ENCODE measurements at regions not wholly inside any gene's neighbourhood (a gene's known extent, or its start where the extent isn't known, plus 50 kb on each side); places are given as distances from the start of the nearest gene placed in this dataset.

DNA sequence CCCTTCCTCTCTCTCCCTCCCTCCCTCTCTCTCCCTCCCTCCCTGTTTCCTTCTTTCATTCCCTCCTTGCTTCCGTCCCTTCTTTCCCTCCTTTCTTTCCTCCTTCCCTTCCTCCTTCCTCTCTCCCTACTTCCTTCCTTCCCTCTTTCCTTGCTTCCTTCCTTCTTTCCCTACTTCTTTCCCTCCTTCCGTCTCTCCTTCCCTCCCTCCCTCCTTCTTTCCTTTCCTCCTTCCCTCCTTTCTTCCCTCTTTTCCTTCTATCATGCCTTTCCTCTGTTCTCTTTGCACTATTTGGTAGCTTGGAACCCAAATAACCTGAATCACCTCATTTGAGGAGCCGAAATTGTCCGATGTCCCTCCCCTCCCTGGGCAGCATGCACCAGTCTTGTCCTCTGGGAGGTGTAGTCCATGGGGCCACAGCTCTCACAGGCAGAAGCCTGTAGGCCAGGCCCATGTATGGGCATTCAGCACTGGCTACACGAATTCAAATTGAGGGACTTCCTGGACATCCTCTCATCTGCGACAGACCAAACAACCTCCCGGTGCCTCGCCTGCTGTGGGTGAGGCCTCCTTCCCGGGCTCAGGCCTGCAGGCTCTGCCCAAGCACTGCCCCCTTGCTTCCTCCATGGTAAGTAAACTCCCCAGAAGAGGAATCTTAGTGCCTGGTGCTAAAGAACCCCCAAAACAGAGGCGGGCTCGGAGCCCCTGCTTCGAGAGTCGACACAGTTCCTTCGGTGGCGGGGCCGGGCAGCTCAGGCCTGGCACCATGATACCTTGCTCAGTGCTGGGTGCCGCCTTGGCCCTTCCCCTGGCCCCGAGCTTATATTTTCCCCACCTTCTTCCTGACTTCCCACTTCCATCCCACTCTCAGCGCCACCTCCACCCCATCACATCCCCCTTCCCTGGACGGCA is 454.1 kb upstream of the CADM1 start:
- Histone ChIP-seq H3K27me3 (ENCODE audit: control insufficient read depth, insufficient read depth, low read length) (peaks cover 11% of the 10 kb centered on the region), H3K9me3 (ENCODE audit: control insufficient read depth, insufficient read depth, low read length) (no peaks in the 10 kb centered on the region), H3K27ac (ENCODE audit: low read depth, low read length) (no peak overlapping the region), H3K36me3 (ENCODE audit: control insufficient read depth, insufficient read depth, low read length) (no peaks in the 10 kb centered on the region), H3K4me3 (ENCODE audit: low read depth, low read length) (no peak overlapping the region), H3K9ac (ENCODE audit: low read depth, low read length) (no peak overlapping the region), H3K4me1 (ENCODE audit: control insufficient read depth, insufficient read depth, low read length) (peaks cover 6% of the 10 kb centered on the region)

GRCh38 chr11:115955803-115956202 is 451.6 kb upstream of the CADM1 start:
- Histone ChIP-seq H3K36me3 (ENCODE audit: control insufficient read depth, insufficient read depth, low read length) (no peaks in the 10 kb centered on the region), H3K4me3 (ENCODE audit: low read depth, low read length) (no peak overlapping the region), H3K9ac (ENCODE audit: low read depth, low read length) (no peak overlapping the region), H3K9me3 (ENCODE audit: control insufficient read depth, insufficient read depth, low read length) (no peaks in the 10 kb centered on the region), H3K27ac (ENCODE audit: low read depth, low read length) (no peak overlapping the region), H3K27me3 (ENCODE audit: control insufficient read depth, insufficient read depth, low read length) (no peaks in the 10 kb centered on the region), H3K4me1 (ENCODE audit: control insufficient read depth, insufficient read depth, low read length) (peaks cover 6% of the 10 kb centered on the region)

- Histone ChIP-seq H3K9me3 (ENCODE audit: control insufficient read depth, insufficient read depth, low read length) (no peaks in the 10 kb centered on the region), H3K27me3 (ENCODE audit: control insufficient read depth, insufficient read depth, low read length) (no peaks in the 10 kb centered on the region), H3K36me3 (ENCODE audit: control insufficient read depth, insufficient read depth, low read length) (no peaks in the 10 kb centered on the region), H3K4me1 (ENCODE audit: control insufficient read depth, insufficient read depth, low read length) (no peaks in the 10 kb centered on the region), H3K4me3 (ENCODE audit: low read depth, low read length) (no peak overlapping the region), H3K27ac (ENCODE audit: low read depth, low read length) (no peak overlapping the region), H3K9ac (ENCODE audit: low read depth, low read length) (no peak overlapping the region)
These were observed 446.4 kb upstream of the CADM1 start for GRCh38 chr11:115950660-115951059.

DNA sequence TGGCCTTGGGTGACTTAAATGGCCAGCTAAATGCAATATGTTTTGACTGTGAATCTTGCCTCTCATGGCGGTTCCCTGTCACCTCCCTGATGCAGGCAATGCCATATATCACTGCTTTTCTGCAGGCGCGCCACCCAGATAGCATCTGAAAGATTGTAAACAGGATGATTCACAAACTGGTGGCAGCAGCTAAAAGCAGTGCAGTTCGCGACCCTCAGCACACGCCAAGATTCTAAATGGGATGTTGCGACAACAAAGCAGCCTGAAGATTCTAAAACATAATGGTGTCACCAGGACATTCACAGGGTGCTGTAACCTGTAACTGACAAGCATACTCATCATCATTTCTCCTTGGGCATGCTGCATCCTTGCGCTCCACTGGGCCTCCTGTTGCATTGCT is 440.4 kb upstream of the CADM1 start:
- Histone ChIP-seq H3K36me3 (ENCODE audit: control insufficient read depth, insufficient read depth, low read length) (no peaks in the 10 kb centered on the region), H3K27ac (ENCODE audit: low read depth, low read length) (no peak overlapping the region), H3K9ac (ENCODE audit: low read depth, low read length) (no peak overlapping the region), H3K9me3 (ENCODE audit: control insufficient read depth, insufficient read depth, low read length) (no peaks in the 10 kb centered on the region), H3K27me3 (ENCODE audit: control insufficient read depth, insufficient read depth, low read length) (no peaks in the 10 kb centered on the region), H3K4me3 (ENCODE audit: low read depth, low read length) (no peak overlapping the region), H3K4me1 (ENCODE audit: control insufficient read depth, insufficient read depth, low read length) (no peaks in the 10 kb centered on the region)

- no peaks in the 10 kb centered on the region; the same call in 1 of the 2 replicates for H3K27me3 ChIP-seq (ENCODE audit: control insufficient read depth, insufficient read depth, low read length)
- H3K27ac ChIP-seq (ENCODE audit: low read depth, low read length), result no peak overlapping the region
These were observed 437.8 kb upstream of the CADM1 start for GRCh38 chr11:115942011-115942410.

GRCh38 chr11:115941481-115941993 is 437.3 kb upstream of the CADM1 start:
- no peaks in the 10 kb centered on the region; the same call in 1 of the 2 replicates for H3K27me3 ChIP-seq (ENCODE audit: control insufficient read depth, insufficient read depth, low read length)
- no peaks in the 10 kb centered on the region for H3K9me3 ChIP-seq (ENCODE audit: control insufficient read depth, insufficient read depth, low read length)
- H3K4me3 ChIP-seq (ENCODE audit: low read depth, low read length), result no peak overlapping the region
- H3K9ac ChIP-seq (ENCODE audit: low read depth, low read length), result no peak overlapping the region
- no peaks in the 10 kb centered on the region for H3K36me3 ChIP-seq (ENCODE audit: control insufficient read depth, insufficient read depth, low read length)
- no peaks in the 10 kb centered on the region for H3K4me1 ChIP-seq (ENCODE audit: control insufficient read depth, insufficient read depth, low read length)
- no peak overlapping the region for H3K27ac ChIP-seq (ENCODE audit: low read depth, low read length)

More at GRCh38 chr11:115942011-115942410, 437.8 kb upstream of the CADM1 start:
- H3K36me3 ChIP-seq (ENCODE audit: control insufficient read depth, insufficient read depth, low read length), result no peaks in the 10 kb centered on the region
- no peak overlapping the region for H3K9ac ChIP-seq (ENCODE audit: low read depth, low read length)
- H3K4me3 ChIP-seq (ENCODE audit: low read depth, low read length), result no peak overlapping the region
- no peaks in the 10 kb centered on the region for H3K9me3 ChIP-seq (ENCODE audit: control insufficient read depth, insufficient read depth, low read length)
- H3K4me1 ChIP-seq (ENCODE audit: control insufficient read depth, insufficient read depth, low read length), result no peaks in the 10 kb centered on the region

- Histone ChIP-seq H3K27ac (ENCODE audit: low read depth, low read length) (no peak overlapping the region), H3K4me1 (ENCODE audit: control insufficient read depth, insufficient read depth, low read length) (no peaks in the 10 kb centered on the region), H3K36me3 (ENCODE audit: control insufficient read depth, insufficient read depth, low read length) (no peaks in the 10 kb centered on the region), H3K4me3 (ENCODE audit: low read depth, low read length) (no peak overlapping the region), H3K27me3 (ENCODE audit: control insufficient read depth, insufficient read depth, low read length) (no peaks in the 10 kb centered on the region; the same call in 1 of the 2 replicates), H3K9me3 (ENCODE audit: control insufficient read depth, insufficient read depth, low read length) (no peaks in the 10 kb centered on the region), H3K9ac (ENCODE audit: low read depth, low read length) (no peak overlapping the region)
These were observed 436.8 kb upstream of the CADM1 start for GRCh38 chr11:115941044-115941443.

DNA sequence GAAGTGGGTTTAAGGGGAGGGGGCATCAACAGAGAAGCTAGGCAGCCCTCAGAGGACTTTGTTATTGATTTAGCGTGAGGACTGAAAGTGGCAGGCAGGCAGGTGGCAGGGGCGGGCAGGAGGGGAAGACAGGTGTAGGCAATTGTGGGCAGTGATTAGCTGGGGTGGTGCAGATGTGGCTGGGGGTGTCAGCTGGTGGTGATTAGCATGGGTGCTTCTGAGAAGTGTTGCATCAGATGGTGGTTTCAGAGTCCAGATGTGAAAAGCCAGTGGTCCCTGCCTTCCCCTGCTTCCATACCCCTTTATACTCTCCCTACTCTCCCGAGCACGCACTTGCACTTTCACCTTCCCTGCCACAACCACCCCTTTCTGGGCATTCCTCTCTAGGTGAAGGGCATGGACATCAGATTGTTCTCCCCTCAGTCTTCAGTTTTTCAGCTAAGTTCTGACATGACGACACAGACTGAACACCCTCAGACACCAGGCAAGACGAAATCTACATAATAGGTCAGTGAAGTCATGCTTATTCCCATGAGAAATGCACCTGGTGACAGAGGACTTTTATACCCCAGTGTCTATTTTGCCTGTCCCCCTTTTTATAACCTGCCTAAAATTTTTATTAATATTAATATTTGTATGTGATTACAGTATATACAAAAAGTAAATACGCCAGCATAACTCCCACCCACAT is 435.7 kb upstream of the CADM1 start:
- no peaks in the 10 kb centered on the region for H3K9me3 ChIP-seq (ENCODE audit: control insufficient read depth, insufficient read depth, low read length)
- H3K27me3 ChIP-seq (ENCODE audit: control insufficient read depth, insufficient read depth, low read length), result peaks cover 4% of the 10 kb centered on the region; the same call in 1 of the 2 replicates
- H3K9ac ChIP-seq (ENCODE audit: low read depth, low read length), result no peak overlapping the region
- H3K27ac ChIP-seq (ENCODE audit: low read depth, low read length), result no peak overlapping the region
- no peaks in the 10 kb centered on the region for H3K36me3 ChIP-seq (ENCODE audit: control insufficient read depth, insufficient read depth, low read length)
- H3K4me1 ChIP-seq (ENCODE audit: control insufficient read depth, insufficient read depth, low read length), result no peaks in the 10 kb centered on the region
- no peak overlapping the region for H3K4me3 ChIP-seq (ENCODE audit: low read depth, low read length)

DNA sequence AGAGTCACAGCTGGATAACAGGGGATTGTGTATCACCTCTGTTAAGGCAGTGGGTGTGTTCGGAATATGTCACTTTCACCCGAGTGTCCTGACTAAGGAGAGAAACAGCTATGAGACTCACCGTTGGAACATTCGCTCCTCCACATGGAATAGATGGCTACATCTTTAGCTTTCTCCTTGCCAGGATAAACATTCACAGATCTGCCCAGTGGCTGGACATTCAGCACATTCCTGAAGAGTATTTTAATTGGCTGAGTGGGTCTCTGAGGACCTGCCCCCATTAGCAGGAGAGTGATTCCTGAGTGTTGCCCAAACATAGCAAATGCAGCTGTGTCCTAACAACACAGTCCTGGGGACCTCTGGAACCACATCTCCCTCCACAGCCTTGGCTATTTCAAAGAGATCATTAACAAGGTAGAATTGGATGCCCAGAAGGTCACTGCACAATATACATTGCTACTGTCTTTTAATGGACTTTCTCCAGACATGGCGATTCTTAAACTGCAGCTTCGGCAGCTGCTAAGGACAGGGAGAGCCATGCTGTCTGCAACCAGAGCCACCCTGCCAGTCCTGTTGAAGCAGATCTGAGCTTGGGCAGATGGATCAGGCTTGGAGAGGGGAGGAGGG is 435.0 kb upstream of the CADM1 start:
- no peaks in the 10 kb centered on the region for H3K36me3 ChIP-seq (ENCODE audit: control insufficient read depth, insufficient read depth, low read length)
- H3K27me3 ChIP-seq (ENCODE audit: control insufficient read depth, insufficient read depth, low read length), result peaks cover 4% of the 10 kb centered on the region; the same call in 1 of the 2 replicates
- H3K4me3 ChIP-seq (ENCODE audit: low read depth, low read length), result no peak overlapping the region
- H3K9me3 ChIP-seq (ENCODE audit: control insufficient read depth, insufficient read depth, low read length), result no peaks in the 10 kb centered on the region
- no peak overlapping the region for H3K9ac ChIP-seq (ENCODE audit: low read depth, low read length)
- no peaks in the 10 kb centered on the region for H3K4me1 ChIP-seq (ENCODE audit: control insufficient read depth, insufficient read depth, low read length)
- H3K27ac ChIP-seq (ENCODE audit: low read depth, low read length), result no peak overlapping the region

- Histone ChIP-seq H3K4me1 (ENCODE audit: control insufficient read depth, insufficient read depth, low read length) (peaks cover 14% of the 10 kb centered on the region), H3K9me3 (ENCODE audit: control insufficient read depth, insufficient read depth, low read length) (no peaks in the 10 kb centered on the region), H3K27ac (ENCODE audit: low read depth, low read length) (no peak overlapping the region), H3K27me3 (ENCODE audit: control insufficient read depth, insufficient read depth, low read length) (peaks cover 8% of the 10 kb centered on the region; the same call in 1 of the 2 replicates), H3K4me3 (ENCODE audit: low read depth, low read length) (no peak overlapping the region), H3K36me3 (ENCODE audit: control insufficient read depth, insufficient read depth, low read length) (no peaks in the 10 kb centered on the region), H3K9ac (ENCODE audit: low read depth, low read length) (no peak overlapping the region)
These were observed 429.3 kb upstream of the CADM1 start for GRCh38 chr11:115933564-115933963.
